ENCODE measurements at regions not wholly inside any gene's neighbourhood (a gene's known extent, or its start where the extent isn't known, plus 50 kb on each side); places are given as distances from the start of the nearest gene placed in this dataset.

GRCh38 chr22:48305726-48306235, 1521.9 kb downstream of the BRD1 start:
- Histone ChIP-seq H3K36me3 (no peaks in the 10 kb centered on the region), H3K9me3 (no peaks in the 10 kb centered on the region), H3K4me1 (no peaks in the 10 kb centered on the region), H3K27me3 (peaks cover 0 to 41% (median 0%) of the 10 kb centered on the region in 4 donors), H3K27ac (no peak overlapping the region), H3K4me3 (no peak overlapping the region)
- intact Hi-C loops (cut with DNase I): no loop called here
- no peak for DNase-seq
- TF ChIP-seq POLR2A (IDR thresholded peaks at IDR 0.05) (no peak), CTCF (IDR thresholded peaks at IDR 0.05) (no peak)
- 77 to 83% methylated on average over 5 to 14 of the region's 14 CpGs for WGBS, 2 donors

- WGBS, 2 donors: 50 to 70% methylated on average over 5 of the region's 5 CpGs
- no peaks in the 10 kb centered on the region for H3K9me3 ChIP-seq
- intact Hi-C loops (cut with DNase I): no loop called here
- no peak for DNase-seq
- no peak for TF ChIP-seq POLR2A (IDR thresholded peaks at IDR 0.05)
- no peak for TF ChIP-seq CTCF (IDR thresholded peaks at IDR 0.05)
- H3K4me3 ChIP-seq: no peak overlapping the region
- H3K27me3 ChIP-seq: peaks cover 0 to 49% (median 0%) of the 10 kb centered on the region in 4 donors
- H3K4me1 ChIP-seq: no peaks in the 10 kb centered on the region
- H3K27ac ChIP-seq: no peak overlapping the region
- H3K36me3 ChIP-seq: no peaks in the 10 kb centered on the region
These were observed 1524.3 kb downstream of the BRD1 start for GRCh38 chr22:48303369-48303725.

- no peak for DNase-seq
- intact Hi-C loops (cut with DNase I): no loop called here
These were observed 1524.9 kb downstream of the BRD1 start for GRCh38 chr22:48302657-48303368.

GRCh38 chr22:48301908-48302307, 1525.8 kb downstream of the BRD1 start:
- 32 to 75% methylated on average over 2 of the region's 8 CpGs for WGBS, 2 donors
- Histone ChIP-seq H3K27me3 (peaks cover 0 to 44% (median 0%) of the 10 kb centered on the region in 4 donors), H3K27ac (no peak overlapping the region), H3K4me3 (no peak overlapping the region), H3K36me3 (no peaks in the 10 kb centered on the region), H3K9me3 (no peaks in the 10 kb centered on the region), H3K4me1 (no peaks in the 10 kb centered on the region)
- no peak for DNase-seq
- no peak for TF ChIP-seq CTCF (IDR thresholded peaks at IDR 0.05)
- no peak for TF ChIP-seq POLR2A (IDR thresholded peaks at IDR 0.05)
- intact Hi-C loops (cut with DNase I): no loop called here

More at GRCh38 chr22:48302657-48303368, 1524.9 kb downstream of the BRD1 start:
- Histone ChIP-seq H3K4me1 (no peaks in the 10 kb centered on the region), H3K27me3 (peaks cover 0 to 49% (median 0%) of the 10 kb centered on the region in 4 donors), H3K27ac (no peak overlapping the region), H3K4me3 (no peak overlapping the region), H3K36me3 (no peaks in the 10 kb centered on the region), H3K9me3 (no peaks in the 10 kb centered on the region)
- 63 to 72% methylated on average over 10 to 14 of the region's 20 CpGs for WGBS, 2 donors
- no peak for TF ChIP-seq CTCF (IDR thresholded peaks at IDR 0.05)
- no peak for TF ChIP-seq POLR2A (IDR thresholded peaks at IDR 0.05)

GRCh38 chr22:48301421-48301820, 1526.3 kb downstream of the BRD1 start:
- no peaks in the 10 kb centered on the region for H3K36me3 ChIP-seq
- H3K4me3 ChIP-seq: no peak overlapping the region
- intact Hi-C loops (cut with DNase I): no loop called here
- no peak for DNase-seq
- no peaks in the 10 kb centered on the region for H3K9me3 ChIP-seq
- TF ChIP-seq POLR2A (IDR thresholded peaks at IDR 0.05): no peak
- no peak for TF ChIP-seq CTCF (IDR thresholded peaks at IDR 0.05)
- WGBS, 2 donors: 40 to 55% methylated on average over 6 to 11 of the region's 11 CpGs
- H3K4me1 ChIP-seq: no peaks in the 10 kb centered on the region
- no peak overlapping the region for H3K27ac ChIP-seq
- peaks cover 0 to 41% (median 0%) of the 10 kb centered on the region in 4 donors for H3K27me3 ChIP-seq

All from esophagus squamous epithelium (tissue), 5 donors.